DOHH2 (cell line): ENCODE measurements at regions not wholly inside any gene's neighbourhood (a gene's known extent, or its start where the extent isn't known, plus 50 kb on each side); places are given as distances from the start of the nearest gene placed in this dataset.

ENCODE experiments used
- H3F3A ChIP-seq: fragments of 200-600 bp; sonication (generic), shearing (Covaris generic); 2 replicates; pipeline ENCODE4 v1.6.0; 2016; ENCODE audit warnings: antibody characterized with exemption, mild to moderate bottlenecking; ENCODE audit not compliant: control insufficient read depth, insufficient read depth
- H3K27ac ChIP-seq: fragments of 200-600 bp; sonication (generic); 2 replicates; pipeline ENCODE4 v1.5.1; 2014; ENCODE audit warnings: low read depth, mild to moderate bottlenecking, low read length, moderate library complexity
- H3K27me3 ChIP-seq: fragments of 200-600 bp; sonication (generic); 2 replicates; pipeline ENCODE4 v1.6.1; 2014; ENCODE audit warnings: mild to moderate bottlenecking, low read length, mixed read lengths; ENCODE audit not compliant: control insufficient read depth
- H3K36me3 ChIP-seq: fragments of 200-600 bp; sonication (generic); 2 replicates; pipeline ENCODE4 v1.6.1; 2014; ENCODE audit warnings: mild to moderate bottlenecking, low read length, moderate library complexity, mixed read lengths; ENCODE audit not compliant: control insufficient read depth
- H3K4me1 ChIP-seq: fragments of 200-600 bp; sonication (generic); 2 replicates; pipeline ENCODE4 v1.6.1; 2014; ENCODE audit warnings: mild to moderate bottlenecking, low read length, mixed read lengths; ENCODE audit not compliant: control insufficient read depth
- H3K4me2 ChIP-seq: fragments of 200-600 bp; sonication (generic); 2 replicates; pipeline ENCODE4 v1.6.0; 2014; ENCODE audit warnings: mild to moderate bottlenecking, low read length, moderate library complexity
- H3K4me3 ChIP-seq: fragments of 200-600 bp; sonication (generic); 2 replicates; pipeline ENCODE4 v1.5.1; 2014; ENCODE audit warnings: mild to moderate bottlenecking, low read length, mixed read lengths
- H3K79me2 ChIP-seq: fragments of 200-600 bp; sonication (generic); 2 replicates; pipeline ENCODE4 v1.6.1; 2014; ENCODE audit warnings: mild to moderate bottlenecking, low read length, mixed read lengths; ENCODE audit not compliant: control insufficient read depth
- H3K9me2 ChIP-seq: fragments of 200-600 bp; sonication (generic); replicated peaks from 2 replicates; pipeline ENCODE4 v1.6.1; 2014; ENCODE audit warnings: mild to moderate bottlenecking, low read length, mixed read lengths; ENCODE audit not compliant: control insufficient read depth
- H3K9me3 ChIP-seq: fragments of 200-600 bp; sonication (generic); 2 replicates; pipeline ENCODE4 v1.6.1; 2014; ENCODE audit warnings: antibody characterized with exemption, low read length, mixed read lengths; ENCODE audit not compliant: control insufficient read depth, insufficient read depth
- H4K20me1 ChIP-seq: fragments of 200-600 bp; sonication (generic); 2 replicates; pipeline ENCODE4 v1.6.0; 2014; ENCODE audit warnings: low read depth, mild to moderate bottlenecking, antibody characterized with exemption, low read length, moderate library complexity; ENCODE audit not compliant: control insufficient read depth, insufficient read depth
- EZH2phosphoT487 ChIP-seq: fragments of 200-600 bp; sonication (generic); IDR thresholded peaks from 2 replicates; pipeline ENCODE4 v1.6.1; 2017; ENCODE audit warnings: borderline replicate concordance, mild to moderate bottlenecking, antibody characterized with exemption, low read length, moderate library complexity, mixed read lengths
- TF ChIP-seq, protein P1 (sequence below): fragments of 200-600 bp; sonication (generic); IDR thresholded peaks from one replicate; pipeline ENCODE4 v1.5.1; 2014; ENCODE audit warnings: antibody characterized with exemption, mild to moderate bottlenecking, low read depth, low read length; ENCODE audit not compliant: poor library complexity, severe bottlenecking

DNA sequence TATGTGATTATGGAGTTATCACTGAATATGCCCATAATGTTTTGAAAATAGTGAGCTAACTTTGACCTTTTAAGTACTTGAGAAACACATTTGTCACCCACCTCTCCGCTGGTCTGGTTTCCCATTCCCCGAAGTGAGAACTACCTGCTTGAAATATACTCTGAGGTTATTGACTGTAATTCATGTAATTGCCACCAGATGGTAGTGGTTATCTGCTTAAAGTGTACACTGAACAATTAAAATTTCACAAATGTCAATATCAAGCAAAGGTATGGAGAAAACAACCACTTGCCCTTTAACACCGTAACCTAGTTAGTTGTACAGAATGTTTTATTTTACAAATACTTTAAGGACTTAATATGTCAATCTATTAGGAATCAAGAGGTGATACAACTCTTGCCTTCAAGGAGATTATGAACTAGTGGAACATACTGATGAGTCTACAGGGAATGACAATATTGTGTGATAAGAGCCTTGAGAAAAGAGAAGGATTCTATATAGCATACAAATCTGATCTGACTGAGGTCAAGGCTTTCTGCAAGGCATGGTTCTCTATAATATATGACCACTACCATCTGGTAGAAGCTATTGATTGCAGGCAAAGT is 316.8 kb upstream of the KCNH7 start:
- no peak for TF ChIP-seq EZH2phosphoT487
- TF ChIP-seq, protein P1, sequence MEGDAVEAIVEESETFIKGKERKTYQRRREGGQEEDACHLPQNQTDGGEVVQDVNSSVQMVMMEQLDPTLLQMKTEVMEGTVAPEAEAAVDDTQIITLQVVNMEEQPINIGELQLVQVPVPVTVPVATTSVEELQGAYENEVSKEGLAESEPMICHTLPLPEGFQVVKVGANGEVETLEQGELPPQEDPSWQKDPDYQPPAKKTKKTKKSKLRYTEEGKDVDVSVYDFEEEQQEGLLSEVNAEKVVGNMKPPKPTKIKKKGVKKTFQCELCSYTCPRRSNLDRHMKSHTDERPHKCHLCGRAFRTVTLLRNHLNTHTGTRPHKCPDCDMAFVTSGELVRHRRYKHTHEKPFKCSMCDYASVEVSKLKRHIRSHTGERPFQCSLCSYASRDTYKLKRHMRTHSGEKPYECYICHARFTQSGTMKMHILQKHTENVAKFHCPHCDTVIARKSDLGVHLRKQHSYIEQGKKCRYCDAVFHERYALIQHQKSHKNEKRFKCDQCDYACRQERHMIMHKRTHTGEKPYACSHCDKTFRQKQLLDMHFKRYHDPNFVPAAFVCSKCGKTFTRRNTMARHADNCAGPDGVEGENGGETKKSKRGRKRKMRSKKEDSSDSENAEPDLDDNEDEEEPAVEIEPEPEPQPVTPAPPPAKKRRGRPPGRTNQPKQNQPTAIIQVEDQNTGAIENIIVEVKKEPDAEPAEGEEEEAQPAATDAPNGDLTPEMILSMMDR = peak; percentile 53
- H3K4me1 ChIP-seq = no peaks in the 10 kb centered on the region

DNA sequence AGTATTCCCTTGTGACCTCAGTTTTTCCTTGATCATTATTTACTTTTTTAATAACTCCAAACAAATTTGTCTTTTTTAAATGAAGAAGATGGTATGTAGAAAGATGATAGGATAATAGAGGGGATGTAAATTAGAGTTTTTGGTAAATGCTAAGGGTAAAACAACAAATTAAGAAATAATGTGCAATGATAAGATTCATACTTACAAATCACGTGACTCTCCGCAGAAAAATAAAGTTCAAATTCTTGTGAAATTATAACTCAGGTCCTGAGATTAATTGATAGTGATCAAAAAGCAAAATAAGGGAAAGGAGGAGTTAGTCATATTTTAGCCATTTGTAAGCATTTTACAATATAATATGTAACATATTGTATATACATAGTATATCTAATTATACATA is 304.1 kb upstream of the KCNH7 start:
- H3K27ac ChIP-seq = no peak overlapping the region
- H3K79me2 ChIP-seq = no peaks in the 10 kb centered on the region
- no peak for TF ChIP-seq EZH2phosphoT487
- TF ChIP-seq, protein P1 = no peak
- H3K9me2 ChIP-seq = no peaks in the 10 kb centered on the region
- no peaks in the 10 kb centered on the region for H3K4me1 ChIP-seq
- no peak overlapping the region for H3K4me2 ChIP-seq
- H3K27me3 ChIP-seq = no peaks in the 10 kb centered on the region
- H3F3A ChIP-seq = no peaks in the 10 kb centered on the region
- H3K9me3 ChIP-seq = no peaks in the 10 kb centered on the region
- no peak overlapping the region for H3K4me3 ChIP-seq
- no peaks in the 10 kb centered on the region for H4K20me1 ChIP-seq
- H3K36me3 ChIP-seq = no peaks in the 10 kb centered on the region

More for the DNA sequence above, 316.8 kb upstream of the KCNH7 start:
- Histone ChIP-seq H3K4me2 (no peak overlapping the region), H4K20me1 (no peaks in the 10 kb centered on the region), H3F3A (no peaks in the 10 kb centered on the region), H3K79me2 (no peaks in the 10 kb centered on the region), H3K27ac (no peak overlapping the region), H3K4me3 (no peak overlapping the region), H3K9me3 (no peaks in the 10 kb centered on the region), H3K27me3 (no peaks in the 10 kb centered on the region), H3K36me3 (no peaks in the 10 kb centered on the region), H3K9me2 (no peaks in the 10 kb centered on the region)

DNA sequence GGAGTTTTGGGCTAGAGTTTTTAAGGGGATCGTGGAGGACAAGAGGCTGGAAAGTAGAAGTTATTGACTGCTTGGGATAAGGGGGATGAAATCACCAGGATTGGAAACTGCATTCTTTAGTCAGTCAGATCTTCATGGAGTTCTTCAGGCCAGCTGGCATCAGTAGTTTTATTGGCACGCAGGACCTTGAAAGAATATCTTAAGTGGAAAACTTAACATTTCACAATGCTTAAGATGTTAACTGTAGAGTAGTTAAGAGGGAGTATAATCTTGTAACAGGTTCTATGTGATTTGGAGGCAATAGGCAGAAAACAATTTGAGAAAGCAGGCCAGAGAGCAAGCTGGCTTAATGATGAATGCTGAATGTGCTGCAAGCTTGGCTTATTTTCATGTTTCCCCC is 300.4 kb upstream of the KCNH7 start:
- no peaks in the 10 kb centered on the region for H3K9me2 ChIP-seq
- no peaks in the 10 kb centered on the region for H4K20me1 ChIP-seq
- H3F3A ChIP-seq = no peaks in the 10 kb centered on the region
- no peaks in the 10 kb centered on the region for H3K27me3 ChIP-seq
- no peaks in the 10 kb centered on the region for H3K4me1 ChIP-seq
- H3K36me3 ChIP-seq = no peaks in the 10 kb centered on the region
- no peaks in the 10 kb centered on the region for H3K79me2 ChIP-seq
- H3K4me3 ChIP-seq = no peak overlapping the region
- no peak overlapping the region for H3K27ac ChIP-seq
- TF ChIP-seq EZH2phosphoT487 = no peak
- TF ChIP-seq, protein P1 = no peak
- no peak overlapping the region for H3K4me2 ChIP-seq
- H3K9me3 ChIP-seq = no peaks in the 10 kb centered on the region

DNA sequence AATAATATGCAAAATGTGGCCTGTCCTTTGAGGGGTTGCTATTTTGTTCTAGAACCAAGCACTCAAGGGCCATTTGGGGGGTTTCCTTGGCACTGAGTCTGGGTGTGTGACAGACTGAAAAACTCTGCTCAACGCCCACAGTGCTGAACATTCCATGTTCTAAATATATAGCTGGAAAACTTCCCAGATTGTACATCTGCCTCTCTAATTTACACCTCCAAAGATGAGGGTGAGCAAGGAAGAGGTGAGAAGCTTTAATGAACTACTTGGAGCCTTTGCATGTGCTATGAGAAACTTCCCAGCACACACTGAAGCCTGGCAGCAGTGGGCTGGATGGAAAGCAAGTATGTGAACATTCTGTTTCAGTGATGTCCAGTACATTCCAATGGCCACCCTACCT is 296.7 kb upstream of the KCNH7 start:
- TF ChIP-seq, protein P1 = no peak
- TF ChIP-seq EZH2phosphoT487 = no peak
- H3F3A ChIP-seq = no peaks in the 10 kb centered on the region
- no peak overlapping the region for H3K4me3 ChIP-seq
- H3K27me3 ChIP-seq = no peaks in the 10 kb centered on the region
- H4K20me1 ChIP-seq = no peaks in the 10 kb centered on the region
- H3K4me1 ChIP-seq = no peaks in the 10 kb centered on the region
- no peak overlapping the region for H3K27ac ChIP-seq
- no peaks in the 10 kb centered on the region for H3K36me3 ChIP-seq
- no peaks in the 10 kb centered on the region for H3K79me2 ChIP-seq
- H3K9me3 ChIP-seq = no peaks in the 10 kb centered on the region
- no peaks in the 10 kb centered on the region for H3K9me2 ChIP-seq
- H3K4me2 ChIP-seq = no peak overlapping the region
